ENCODE measurements at regions not wholly inside any gene's neighbourhood (a gene's known extent, or its start where the extent isn't known, plus 50 kb on each side); places are given as distances from the start of the nearest gene placed in this dataset.
"Not testable (repeated sequence)": the region's sequence is repeated elsewhere in the genome, so short reads cannot be mapped to it uniquely, and the experiment has no call there.

DNA sequence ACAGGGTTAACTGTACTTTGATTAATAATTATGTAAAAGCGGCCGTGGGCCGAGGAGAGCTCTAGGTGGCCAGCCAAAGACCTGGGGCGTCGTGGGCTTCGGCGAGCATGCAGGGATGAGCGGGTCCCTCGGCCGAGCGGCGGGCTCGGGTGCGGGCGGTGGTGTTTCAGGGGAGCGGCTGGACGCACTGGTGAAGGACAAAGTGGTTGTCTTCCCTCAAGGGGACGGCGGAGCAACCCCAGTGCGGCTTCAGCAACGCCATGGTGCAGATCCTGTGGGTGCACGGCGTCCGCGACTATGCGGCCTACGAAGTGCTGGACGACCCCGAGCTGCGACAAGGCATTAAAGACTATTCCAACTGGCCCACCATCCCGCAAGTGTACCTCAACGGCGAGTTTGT is 103.0 kb upstream of the C1GALT1C1 start:
- H3K4me3 ChIP-seq (replicated peaks; ENCODE audit: low read depth, low read length) = no peak overlapping the region
- DNase-seq (ENCODE audit: extremely low read depth, low read depth) = no peak
- TF ChIP-seq, protein P1, sequence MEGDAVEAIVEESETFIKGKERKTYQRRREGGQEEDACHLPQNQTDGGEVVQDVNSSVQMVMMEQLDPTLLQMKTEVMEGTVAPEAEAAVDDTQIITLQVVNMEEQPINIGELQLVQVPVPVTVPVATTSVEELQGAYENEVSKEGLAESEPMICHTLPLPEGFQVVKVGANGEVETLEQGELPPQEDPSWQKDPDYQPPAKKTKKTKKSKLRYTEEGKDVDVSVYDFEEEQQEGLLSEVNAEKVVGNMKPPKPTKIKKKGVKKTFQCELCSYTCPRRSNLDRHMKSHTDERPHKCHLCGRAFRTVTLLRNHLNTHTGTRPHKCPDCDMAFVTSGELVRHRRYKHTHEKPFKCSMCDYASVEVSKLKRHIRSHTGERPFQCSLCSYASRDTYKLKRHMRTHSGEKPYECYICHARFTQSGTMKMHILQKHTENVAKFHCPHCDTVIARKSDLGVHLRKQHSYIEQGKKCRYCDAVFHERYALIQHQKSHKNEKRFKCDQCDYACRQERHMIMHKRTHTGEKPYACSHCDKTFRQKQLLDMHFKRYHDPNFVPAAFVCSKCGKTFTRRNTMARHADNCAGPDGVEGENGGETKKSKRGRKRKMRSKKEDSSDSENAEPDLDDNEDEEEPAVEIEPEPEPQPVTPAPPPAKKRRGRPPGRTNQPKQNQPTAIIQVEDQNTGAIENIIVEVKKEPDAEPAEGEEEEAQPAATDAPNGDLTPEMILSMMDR (IDR thresholded peaks at IDR 0.05; ENCODE audit: low read depth, low read length, missing control alignments) = no peak

DNA sequence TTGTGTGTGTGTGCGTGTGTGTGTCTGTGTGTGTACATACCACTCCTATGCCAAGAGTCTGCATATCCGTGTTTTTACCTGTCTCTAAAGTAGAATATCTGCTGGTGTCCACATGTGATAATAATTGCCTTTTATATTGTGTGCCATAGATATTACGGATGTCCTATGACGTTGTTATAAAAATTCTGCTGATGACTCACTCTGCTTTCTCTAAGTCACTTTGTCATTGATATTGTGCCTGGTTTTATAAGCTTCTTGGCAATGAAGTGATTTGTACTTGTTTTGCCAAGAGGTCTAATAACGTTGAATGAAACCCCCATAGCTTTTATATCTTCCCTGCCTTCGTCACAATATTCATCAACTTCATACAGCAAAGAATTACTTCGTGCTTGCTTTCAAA is 102.6 kb upstream of the C1GALT1C1 start:
- no peak overlapping the region for H3K4me3 ChIP-seq (replicated peaks; ENCODE audit: low read depth, low read length)
- DNase-seq (ENCODE audit: extremely low read depth, low read depth) = no peak
- TF ChIP-seq, protein P1 (IDR thresholded peaks at IDR 0.05; ENCODE audit: low read depth, low read length, missing control alignments) = no peak

DNA sequence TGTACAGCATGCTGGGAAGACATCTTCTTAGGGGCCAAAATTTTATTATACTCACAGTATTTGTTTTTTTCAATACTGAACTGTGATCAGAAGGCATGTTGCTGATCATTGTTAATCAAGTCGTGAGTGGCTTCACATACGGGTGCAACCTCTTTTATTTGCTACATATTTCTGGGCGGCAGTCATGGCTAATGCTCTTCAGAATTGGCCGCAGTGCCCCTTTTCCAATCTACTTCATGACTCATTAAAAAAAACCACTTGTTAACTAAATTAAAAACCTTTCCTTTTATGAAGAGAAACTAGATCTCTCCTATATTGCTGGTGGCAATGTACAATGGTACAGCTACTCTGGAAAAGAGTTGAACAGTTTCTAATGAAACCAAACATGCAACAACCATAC is 101.5 kb upstream of the C1GALT1C1 start:
- H3K4me3 ChIP-seq (replicated peaks; ENCODE audit: low read depth, low read length) = no peak overlapping the region
- no peak for DNase-seq (ENCODE audit: extremely low read depth, low read depth)
- TF ChIP-seq, protein P1 (IDR thresholded peaks at IDR 0.05; ENCODE audit: low read depth, low read length, missing control alignments) = no peak

DNA sequence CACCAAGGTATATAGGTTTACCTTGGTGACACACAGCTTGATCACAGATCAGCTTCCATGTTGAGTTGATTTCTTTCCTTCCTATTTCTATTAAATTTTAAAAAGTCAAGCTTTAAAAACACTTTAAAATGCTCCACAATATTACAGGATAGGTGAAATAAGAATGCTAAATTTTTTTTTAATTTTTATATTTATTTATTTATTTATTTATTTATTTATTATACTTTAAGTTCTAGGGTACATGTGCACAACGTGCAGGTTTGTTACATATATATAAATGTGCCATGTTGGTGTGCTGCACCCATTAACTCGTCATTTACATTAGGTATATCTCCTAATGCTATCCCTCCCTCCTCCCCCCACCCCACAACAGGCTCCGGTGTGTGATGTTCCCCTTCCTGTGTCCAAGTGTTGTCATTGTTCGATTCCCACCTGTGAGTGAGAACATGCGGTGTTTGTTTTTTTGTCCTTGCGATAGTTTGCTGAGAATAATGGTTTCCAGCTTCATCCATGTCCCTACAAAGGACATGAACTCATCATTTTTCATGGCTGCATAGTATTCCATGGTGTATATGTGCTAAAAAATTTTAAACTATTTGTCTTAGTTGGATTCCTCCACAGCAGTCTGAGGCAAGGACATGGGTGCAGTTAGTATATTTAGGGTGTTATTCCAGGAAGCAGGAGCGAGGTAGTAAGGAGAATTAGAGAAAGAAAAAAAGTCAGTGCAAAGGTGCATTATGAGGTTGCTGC is 99.8 kb upstream of the C1GALT1C1 start:
- not testable (repeated sequence) for H3K4me3 ChIP-seq (replicated peaks; ENCODE audit: low read depth, low read length); DNase-seq (ENCODE audit: extremely low read depth, low read depth)

DNA sequence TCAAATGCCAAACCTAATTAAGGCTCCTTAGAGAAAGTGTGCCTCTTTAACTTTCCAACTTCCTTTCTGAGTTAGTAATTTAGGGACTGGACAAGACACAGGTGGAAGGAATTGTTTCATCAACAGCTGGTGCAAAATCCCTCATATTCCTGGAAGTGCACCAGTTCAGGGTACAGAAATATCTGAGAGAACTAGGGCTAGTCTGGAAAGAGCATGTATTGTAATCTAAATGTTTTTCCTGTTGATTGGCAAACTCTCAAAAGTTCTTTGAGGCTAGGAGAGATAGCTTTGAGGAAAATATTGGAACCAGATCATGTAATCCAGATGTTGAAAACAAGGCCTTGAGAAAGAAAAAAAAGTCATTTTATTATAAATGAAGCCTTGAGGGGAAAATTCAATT is 98.1 kb upstream of the C1GALT1C1 start:
- TF ChIP-seq, protein P1 (IDR thresholded peaks at IDR 0.05; ENCODE audit: low read depth, low read length, missing control alignments) = no peak
- no peak for DNase-seq (ENCODE audit: extremely low read depth, low read depth)
- H3K4me3 ChIP-seq (replicated peaks; ENCODE audit: low read depth, low read length) = no peak overlapping the region

DNA sequence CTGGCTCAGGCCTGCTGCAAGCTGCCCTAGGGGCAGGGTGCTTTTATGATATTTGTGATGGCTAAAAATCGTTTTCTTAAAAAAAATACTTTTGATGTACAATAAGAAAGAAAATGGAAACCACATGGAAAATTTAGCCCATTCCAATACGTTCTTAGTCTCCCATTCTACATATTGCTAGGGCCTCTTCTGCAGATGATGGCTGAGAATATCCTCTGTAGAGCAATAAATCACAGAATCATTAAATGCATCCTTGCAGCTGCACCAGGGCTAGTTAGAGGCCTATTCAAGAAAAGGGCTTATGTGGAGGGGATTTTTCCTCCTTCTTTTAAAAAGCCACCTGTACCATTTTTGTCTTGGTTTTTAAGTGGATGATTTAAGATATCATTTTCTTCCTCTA is 97.6 kb upstream of the C1GALT1C1 start:
- H3K4me3 ChIP-seq (replicated peaks; ENCODE audit: low read depth, low read length) = no peak overlapping the region
- no peak for DNase-seq (ENCODE audit: extremely low read depth, low read depth)
- TF ChIP-seq, protein P1 (IDR thresholded peaks at IDR 0.05; ENCODE audit: low read depth, low read length, missing control alignments) = no peak

DNA sequence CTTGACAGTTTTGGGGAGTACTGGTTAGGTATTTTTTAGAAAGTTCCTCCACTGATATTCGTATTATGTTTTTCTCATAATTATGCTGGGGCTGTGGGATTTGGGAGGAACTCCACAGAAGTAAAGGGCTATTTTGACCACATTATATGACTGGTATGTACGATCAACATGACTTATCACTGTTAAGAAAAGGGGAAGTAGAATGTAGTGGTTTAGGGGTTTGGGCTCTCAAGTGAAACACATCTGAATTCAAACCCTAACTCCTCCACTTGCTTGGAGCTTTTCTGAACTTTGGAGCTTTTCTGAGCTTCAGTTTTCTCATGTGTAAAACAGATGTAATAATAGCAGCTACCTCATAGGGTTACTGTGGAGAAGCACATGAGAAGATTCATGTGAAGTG is 96.4 kb upstream of the C1GALT1C1 start:
- TF ChIP-seq, protein P1 (IDR thresholded peaks at IDR 0.05; ENCODE audit: low read depth, low read length, missing control alignments) = no peak
- no peak for DNase-seq (ENCODE audit: extremely low read depth, low read depth)
- no peak overlapping the region for H3K4me3 ChIP-seq (replicated peaks; ENCODE audit: low read depth, low read length)
